Neuronal stem cell (in vitro differentiated cells): ENCODE measurements at regions not wholly inside any gene's neighbourhood (a gene's known extent, or its start where the extent isn't known, plus 50 kb on each side); places are given as distances from the start of the nearest gene placed in this dataset.

Experiments used
- DNase-seq: peaks from one replicate; pipeline ENCODE4 v3.0.0-alpha.2; 2013; ENCODE audit warnings: low spot score
- H2AFZ ChIP-seq: one replicate; pipeline ENCODE4 v1.6.1; 2013; ENCODE audit warnings: mild to moderate bottlenecking, low read length, inconsistent platforms
- H2AK5ac ChIP-seq: 2 replicates; pipeline ENCODE4 v1.6.1; 2013; ENCODE audit warnings: low read depth, mild to moderate bottlenecking, inconsistent platforms, low read length, moderate library complexity, mixed read lengths
- H2BK120ac ChIP-seq: 2 replicates; pipeline ENCODE4 v1.6.1; 2013; ENCODE audit warnings: low read depth, mild to moderate bottlenecking, inconsistent platforms, low read length, moderate library complexity, mixed read lengths
- H2BK12ac ChIP-seq: one replicate; pipeline ENCODE4 v1.6.1; 2013; ENCODE audit warnings: low read length, inconsistent platforms
- H2BK15ac ChIP-seq: 2 replicates; pipeline ENCODE4 v1.6.1; 2013; ENCODE audit warnings: mild to moderate bottlenecking, low read length, inconsistent platforms, mixed read lengths
- H2BK5ac ChIP-seq: one replicate; pipeline ENCODE4 v1.6.1; 2013; ENCODE audit warnings: inconsistent platforms, mild to moderate bottlenecking, low read length, moderate library complexity
- H3K14ac ChIP-seq: one replicate; pipeline ENCODE4 v1.6.1; 2013; ENCODE audit warnings: low read length, inconsistent platforms
- H3K18ac ChIP-seq: 2 replicates; pipeline ENCODE4 v1.6.1; 2013; ENCODE audit warnings: low read length, inconsistent platforms
- H3K23ac ChIP-seq: 2 replicates; pipeline ENCODE4 v1.6.1; 2013; ENCODE audit warnings: low read depth, mild to moderate bottlenecking, mixed read lengths, low read length, inconsistent platforms; ENCODE audit not compliant: poor library complexity
- H3K27ac ChIP-seq: replicated peaks from 3 replicates; pipeline ENCODE4 v1.5.1; 2013; ENCODE audit warnings: low read length, inconsistent platforms
- H3K27me3 ChIP-seq, 3 experiments: 2 replicates each; pipeline ENCODE4 v1.6.1; 2013; ENCODE audit warnings: low read length in 3 of 3, mild to moderate bottlenecking in 2 of 3, inconsistent platforms in 1 of 3, low read depth in 1 of 3, mixed read lengths in 1 of 3, moderate library complexity in 1 of 3; ENCODE audit not compliant: control insufficient read depth in 3 of 3, insufficient read depth in 3 of 3
- H3K36me3 ChIP-seq, 2 donors: replicated peaks in 1 of 2; 2 replicates each; pipeline ENCODE4 v1.6.1; 2013; ENCODE audit warnings: low read length in 2 of 2; ENCODE audit not compliant: control insufficient read depth in 2 of 2, insufficient read depth in 2 of 2
- H3K4ac ChIP-seq: 2 replicates; pipeline ENCODE4 v1.6.1; 2013; ENCODE audit warnings: inconsistent platforms, mild to moderate bottlenecking, low read length, moderate library complexity
- H3K4me1 ChIP-seq, 2 donors: 1 replicate in 1 of 2; 2 replicates in 1 of 2; pipeline ENCODE4 v1.6.1; 2013; ENCODE audit warnings: low read length in 2 of 2, low read depth in 1 of 2; ENCODE audit not compliant: control insufficient read depth in 2 of 2, insufficient read depth in 1 of 2
- H3K4me2 ChIP-seq: one replicate; pipeline ENCODE4 v1.6.1; 2013; ENCODE audit warnings: mild to moderate bottlenecking, low read length, inconsistent platforms; ENCODE audit not compliant: insufficient read depth, poor library complexity, severe bottlenecking
- H3K4me3 ChIP-seq, 2 donors: 2 replicates each; pipeline ENCODE4 v1.5.1; 2013; ENCODE audit warnings: low read length in 2 of 2, mild to moderate bottlenecking in 2 of 2, inconsistent platforms in 1 of 2, moderate library complexity in 1 of 2
- H3K79me1 ChIP-seq: one replicate; pipeline ENCODE4 v1.6.1; 2013; ENCODE audit warnings: low read depth, mild to moderate bottlenecking, inconsistent platforms, low read length, moderate library complexity
- H3K9ac ChIP-seq: one replicate; pipeline ENCODE4 v1.6.1; 2013; ENCODE audit warnings: mild to moderate bottlenecking, low read depth, low read length, inconsistent platforms; ENCODE audit not compliant: poor library complexity
- H3K9me3 ChIP-seq, 2 donors: replicated peaks in 1 of 2; 2 replicates each; pipeline versions ENCODE3 to v1.6.1; 2013; ENCODE audit warnings: low read length in 2 of 2, mild to moderate bottlenecking in 2 of 2, inconsistent platforms in 1 of 2, low read depth in 1 of 2, mixed read lengths in 1 of 2, moderate library complexity in 1 of 2; ENCODE audit not compliant: control insufficient read depth in 2 of 2, insufficient read depth in 1 of 2
- H4K8ac ChIP-seq: one replicate; pipeline ENCODE4 v1.6.1; 2013; ENCODE audit warnings: low read depth, mild to moderate bottlenecking, inconsistent platforms, low read length, moderate library complexity
- H4K91ac ChIP-seq: one replicate; pipeline ENCODE4 v1.6.1; 2013; ENCODE audit warnings: low read length, low read depth, mild to moderate bottlenecking, inconsistent platforms; ENCODE audit not compliant: poor library complexity
- WGBS, 2 donors: extraction: QIAGEN DNeasy Blood & Tissue Kit; methylation state at CpG; one replicate each; pipeline ENCODE4 v1.1.7; 2013; ENCODE audit warnings: missing lambda C conversion rate in 2 of 2, mixed read lengths in 1 of 2; ENCODE audit not compliant: insufficient read length in 2 of 2, insufficient replicate concordance in 1 of 2; ENCODE audit errors: extremely low coverage in 2 of 2; 5-methylcytosine and 5-hydroxymethylcytosine counted together

GRCh38 chr6:22631091-22631490 is 61.7 kb downstream of the HDGFL1 start:
- Histone ChIP-seq H3K79me1 (no peaks in the 10 kb centered on the region), H3K4me1 (peaks cover 7 to 22% of the 10 kb centered on the region in 2 donors), H3K36me3 (no peaks in the 10 kb centered on the region), H3K4ac (no peak overlapping the region), H3K9me3 (peaks cover 0 to 15% of the 10 kb centered on the region in 2 donors), H2BK12ac (no peak overlapping the region), H3K14ac (no peak overlapping the region), H3K18ac (no peak overlapping the region), H3K27me3 (no peaks in the 10 kb centered on the region), H3K27ac (peak overlapping the region; percentile 48), H3K9ac (no peak overlapping the region), H2AK5ac (no peak overlapping the region), H4K8ac (no peak overlapping the region), H4K91ac (no peak overlapping the region), H2BK5ac (no peak overlapping the region), H3K4me3 (no peak overlapping the region), H3K4me2 (no peak overlapping the region), H2AFZ (peak overlapping the region; percentile 40), H2BK120ac (no peak overlapping the region), H2BK15ac (no peak overlapping the region), H3K23ac (no peak overlapping the region)
- no CpG with 5 or more reads among the region's 2 CpGs for WGBS, 2 donors
- DNase-seq, result no peak

GRCh38 chr6:22632581-22633145 is 63.3 kb downstream of the HDGFL1 start:
- peak; percentile 50 for DNase-seq
- Histone ChIP-seq H3K79me1 (no peaks in the 10 kb centered on the region), H2AFZ (no peak overlapping the region), H3K23ac (no peak overlapping the region), H2BK5ac (no peak overlapping the region), H3K18ac (no peak overlapping the region), H3K27ac (peak overlapping the region; percentile 89), H3K4me1 (peaks cover 7 to 22% of the 10 kb centered on the region in 2 donors), H3K4ac (no peak overlapping the region), H3K27me3 (no peaks in the 10 kb centered on the region), H3K9ac (no peak overlapping the region), H2AK5ac (no peak overlapping the region), H4K8ac (no peak overlapping the region), H2BK12ac (no peak overlapping the region), H3K4me2 (no peak overlapping the region), H2BK15ac (no peak overlapping the region), H3K4me3 (no peak overlapping the region), H3K36me3 (no peaks in the 10 kb centered on the region), H2BK120ac (no peak overlapping the region), H4K91ac (no peak overlapping the region), H3K14ac (no peak overlapping the region), H3K9me3 (peaks cover 0 to 7% of the 10 kb centered on the region in 2 donors)
- WGBS, 2 donors, result no CpG with 5 or more reads among the region's 2 CpGs

DNA sequence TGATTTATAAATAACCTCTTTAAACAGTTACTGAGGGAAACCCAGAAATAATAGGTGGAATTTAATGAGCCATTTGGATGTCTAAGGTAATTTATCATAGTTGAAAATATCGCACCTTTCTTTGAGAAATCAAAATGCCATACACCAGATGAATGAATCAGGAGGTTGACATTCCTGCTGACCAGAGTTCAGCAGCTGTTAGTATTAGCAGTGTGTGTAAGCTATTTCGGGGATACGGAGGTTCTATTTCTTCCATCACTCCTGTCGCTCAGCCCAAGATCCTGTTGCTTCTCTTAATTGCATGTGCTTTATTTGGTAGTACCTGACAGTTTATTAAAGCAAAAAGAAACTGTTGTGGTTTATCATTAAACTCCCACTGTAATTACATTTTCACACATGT is 67.1 kb downstream of the HDGFL1 start:
- Histone ChIP-seq H3K23ac (no peak overlapping the region), H3K27ac (no peak overlapping the region), H2BK12ac (no peak overlapping the region), H3K4me2 (no peak overlapping the region), H2AK5ac (no peak overlapping the region), H3K4ac (no peak overlapping the region), H3K79me1 (no peaks in the 10 kb centered on the region), H4K8ac (no peak overlapping the region), H3K27me3 (no peaks in the 10 kb centered on the region), H3K9ac (no peak overlapping the region), H2BK15ac (no peak overlapping the region), H2AFZ (peak overlapping the region; percentile 52), H2BK120ac (no peak overlapping the region), H3K18ac (no peak overlapping the region), H4K91ac (no peak overlapping the region), H2BK5ac (no peak overlapping the region), H3K36me3 (no peaks in the 10 kb centered on the region), H3K4me3 (no peak overlapping the region), H3K14ac (no peak overlapping the region), H3K4me1 (peaks cover 5 to 17% of the 10 kb centered on the region in 2 donors), H3K9me3 (peaks cover 0 to 2% of the 10 kb centered on the region in 2 donors)
- DNase-seq, result no peak
- no CpG with 5 or more reads among the region's 4 CpGs for WGBS, 2 donors

DNA sequence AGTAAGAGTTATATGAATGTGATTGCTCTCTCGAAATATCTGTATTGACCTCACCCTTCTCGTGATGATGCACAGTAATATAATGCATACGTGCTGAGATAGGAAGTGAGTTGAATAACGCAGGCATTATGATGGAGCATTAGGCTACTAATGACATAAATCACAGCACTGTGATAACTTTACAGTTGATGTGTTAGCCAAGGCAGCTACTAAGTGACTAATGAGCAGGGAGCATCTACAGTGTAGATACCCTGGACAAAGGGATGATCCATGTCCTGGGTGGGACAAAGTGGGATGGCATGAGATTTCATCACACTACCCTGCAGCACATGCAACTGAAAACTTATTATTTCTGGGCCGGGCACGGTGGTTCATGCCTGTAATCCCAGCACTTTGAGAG is 68.4 kb downstream of the HDGFL1 start:
- no CpG with 5 or more reads among the region's 6 CpGs for WGBS, 2 donors
- Histone ChIP-seq H2BK5ac (no peak overlapping the region), H2BK12ac (no peak overlapping the region), H3K27ac (no peak overlapping the region), H3K36me3 (no peaks in the 10 kb centered on the region), H4K91ac (peak overlapping the region; percentile 19), H3K4me1 (peaks cover 1 to 8% of the 10 kb centered on the region in 2 donors), H3K4ac (no peak overlapping the region), H3K27me3 (no peaks in the 10 kb centered on the region), H4K8ac (peak overlapping the region; percentile 72), H3K79me1 (no peaks in the 10 kb centered on the region), H3K9me3 (peaks cover 0 to 3% of the 10 kb centered on the region in 2 donors), H3K4me3 (no peak overlapping the region), H3K14ac (no peak overlapping the region), H2AK5ac (no peak overlapping the region), H3K18ac (no peak overlapping the region), H3K9ac (no peak overlapping the region), H2BK120ac (no peak overlapping the region), H3K23ac (no peak overlapping the region), H2AFZ (no peak overlapping the region), H2BK15ac (no peak overlapping the region), H3K4me2 (no peak overlapping the region)
- DNase-seq, result no peak
